PFSK-1 (cell line): ENCODE measurements at regions not wholly inside any gene's neighbourhood (a gene's known extent, or its start where the extent isn't known, plus 50 kb on each side); places are given as distances from the start of the nearest gene placed in this dataset.

Source experiments
- POLR2AphosphoS5 ChIP-seq: IDR thresholded peaks from 2 replicates; pipeline ENCODE4 v1.6.1; 2012; ENCODE audit warnings: low read depth, mild to moderate bottlenecking, control low read depth, low read length, moderate library complexity
- SIN3A ChIP-seq: IDR thresholded peaks from 2 replicates; pipeline ENCODE4 v1.6.1; 2012; ENCODE audit warnings: mild to moderate bottlenecking, low read length, moderate library complexity, borderline replicate concordance; ENCODE audit not compliant: insufficient read depth
- TF ChIP-seq, protein P1 (sequence below), 2 experiments: IDR thresholded peaks; 2 replicates each; pipeline versions ENCODE4 v1.6.1 to v1.8.0; 2011 to 2012; ENCODE audit warnings: low read depth in 2 of 2, low read length in 2 of 2, control low read depth in 1 of 2, inconsistent platforms in 1 of 2, mild to moderate bottlenecking in 1 of 2, moderate library complexity in 1 of 2; ENCODE audit not compliant: insufficient read depth in 1 of 2

- no peak for TF ChIP-seq POLR2AphosphoS5
- TF ChIP-seq, protein P1, sequence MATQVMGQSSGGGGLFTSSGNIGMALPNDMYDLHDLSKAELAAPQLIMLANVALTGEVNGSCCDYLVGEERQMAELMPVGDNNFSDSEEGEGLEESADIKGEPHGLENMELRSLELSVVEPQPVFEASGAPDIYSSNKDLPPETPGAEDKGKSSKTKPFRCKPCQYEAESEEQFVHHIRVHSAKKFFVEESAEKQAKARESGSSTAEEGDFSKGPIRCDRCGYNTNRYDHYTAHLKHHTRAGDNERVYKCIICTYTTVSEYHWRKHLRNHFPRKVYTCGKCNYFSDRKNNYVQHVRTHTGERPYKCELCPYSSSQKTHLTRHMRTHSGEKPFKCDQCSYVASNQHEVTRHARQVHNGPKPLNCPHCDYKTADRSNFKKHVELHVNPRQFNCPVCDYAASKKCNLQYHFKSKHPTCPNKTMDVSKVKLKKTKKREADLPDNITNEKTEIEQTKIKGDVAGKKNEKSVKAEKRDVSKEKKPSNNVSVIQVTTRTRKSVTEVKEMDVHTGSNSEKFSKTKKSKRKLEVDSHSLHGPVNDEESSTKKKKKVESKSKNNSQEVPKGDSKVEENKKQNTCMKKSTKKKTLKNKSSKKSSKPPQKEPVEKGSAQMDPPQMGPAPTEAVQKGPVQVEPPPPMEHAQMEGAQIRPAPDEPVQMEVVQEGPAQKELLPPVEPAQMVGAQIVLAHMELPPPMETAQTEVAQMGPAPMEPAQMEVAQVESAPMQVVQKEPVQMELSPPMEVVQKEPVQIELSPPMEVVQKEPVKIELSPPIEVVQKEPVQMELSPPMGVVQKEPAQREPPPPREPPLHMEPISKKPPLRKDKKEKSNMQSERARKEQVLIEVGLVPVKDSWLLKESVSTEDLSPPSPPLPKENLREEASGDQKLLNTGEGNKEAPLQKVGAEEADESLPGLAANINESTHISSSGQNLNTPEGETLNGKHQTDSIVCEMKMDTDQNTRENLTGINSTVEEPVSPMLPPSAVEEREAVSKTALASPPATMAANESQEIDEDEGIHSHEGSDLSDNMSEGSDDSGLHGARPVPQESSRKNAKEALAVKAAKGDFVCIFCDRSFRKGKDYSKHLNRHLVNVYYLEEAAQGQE (IDR thresholded peaks at IDR 0.05; ENCODE audit: insufficient read depth in 1 of 2, low read depth in 2 of 2, low read length in 2 of 2), result no peak
- no peak for TF ChIP-seq SIN3A
Observed at GRCh38 chr15:39336926-39337325, 244.0 kb upstream of the THBS1 start.
